ENCODE measurements at regions not wholly inside any gene's neighbourhood (a gene's known extent, or its start where the extent isn't known, plus 50 kb on each side); places are given as distances from the start of the nearest gene placed in this dataset.
"Not testable (repeated sequence)": the region's sequence is repeated elsewhere in the genome, so short reads cannot be mapped to it uniquely, and the experiment has no call there.

DNA sequence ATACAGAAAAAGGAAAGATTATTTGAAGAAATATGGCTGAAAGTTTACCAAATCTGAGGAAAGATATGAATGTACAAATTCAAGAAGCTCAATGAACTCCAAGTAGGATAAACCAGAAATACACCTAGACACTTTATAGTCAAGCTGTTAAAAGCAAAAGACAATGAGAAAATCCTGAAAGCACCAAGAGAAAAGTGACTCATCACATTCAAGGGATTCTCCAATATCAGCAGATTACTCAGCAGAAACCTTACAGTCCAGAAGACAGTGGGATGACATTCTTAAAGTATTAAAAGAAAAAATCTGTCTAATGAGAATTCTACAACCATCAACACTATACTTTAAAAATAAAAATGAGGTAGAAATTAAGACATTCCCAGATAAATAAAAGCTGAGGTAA lies 223.8 kb upstream of the ZCCHC13 start:
- DNase-seq (ENCODE audit: low spot score) = no peak

DNA sequence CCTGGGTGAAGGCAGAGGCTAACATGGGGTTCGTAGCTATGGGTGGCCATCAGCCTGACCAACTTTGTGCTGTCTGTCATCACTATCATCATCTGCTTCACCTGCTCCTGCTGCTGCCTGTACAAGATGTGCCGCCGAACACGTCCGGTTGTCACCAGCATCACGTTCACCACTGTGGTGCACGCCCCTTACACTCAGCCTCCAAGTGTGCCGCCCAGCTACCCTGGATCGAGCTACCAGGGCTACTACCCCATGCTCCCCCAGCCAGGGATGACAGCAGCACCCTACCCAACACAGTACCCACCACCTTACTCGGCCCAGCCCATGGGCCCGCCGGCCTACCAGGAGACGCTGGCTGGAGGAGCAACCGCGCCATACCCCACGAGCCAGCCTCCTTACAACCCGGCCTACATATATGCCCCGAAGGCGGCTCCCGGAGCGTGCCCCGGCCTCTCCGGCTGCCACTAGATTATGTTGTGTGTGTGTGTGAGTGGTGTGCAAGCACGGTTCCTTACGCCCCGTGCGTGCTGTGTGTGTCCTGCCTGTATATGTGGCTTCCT lies 213.4 kb upstream of the XIST start:
- no peak for DNase-seq (ENCODE audit: low spot score)

DNA sequence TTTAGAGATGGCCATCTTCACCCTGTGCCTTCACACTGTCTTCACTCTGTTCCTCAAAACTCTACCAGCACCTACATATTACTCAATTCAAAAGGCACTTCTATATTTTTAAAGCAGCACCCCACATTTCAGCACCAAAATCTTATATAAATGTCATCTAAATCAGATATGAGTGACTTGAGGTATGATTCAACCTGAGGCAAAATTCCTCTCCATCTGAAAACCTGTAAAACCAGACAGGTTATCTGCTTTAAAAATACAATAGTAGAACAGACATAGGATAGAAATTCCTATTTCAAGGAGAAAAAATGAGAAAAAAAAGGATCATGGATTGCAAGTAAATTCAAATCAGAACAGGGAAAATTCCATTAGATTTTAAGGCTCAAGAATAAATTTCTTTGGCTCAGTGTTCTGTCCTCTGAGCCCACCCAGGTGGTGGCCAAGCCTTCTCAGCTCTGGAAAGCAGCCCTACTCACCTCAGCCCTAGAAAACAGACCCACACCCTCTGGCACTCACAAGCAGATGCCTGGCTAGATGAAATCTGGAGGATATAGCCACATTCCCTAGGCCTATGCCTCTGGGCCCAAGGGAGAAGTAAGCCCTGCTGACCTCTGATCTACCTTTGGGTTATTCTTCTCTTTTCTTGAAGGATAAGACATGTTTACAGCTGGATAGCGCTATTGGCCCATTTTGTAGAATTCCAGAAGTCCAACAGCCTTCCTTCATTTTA lies 211.1 kb upstream of the XIST start:
- no peak for DNase-seq (ENCODE audit: low spot score)

DNA sequence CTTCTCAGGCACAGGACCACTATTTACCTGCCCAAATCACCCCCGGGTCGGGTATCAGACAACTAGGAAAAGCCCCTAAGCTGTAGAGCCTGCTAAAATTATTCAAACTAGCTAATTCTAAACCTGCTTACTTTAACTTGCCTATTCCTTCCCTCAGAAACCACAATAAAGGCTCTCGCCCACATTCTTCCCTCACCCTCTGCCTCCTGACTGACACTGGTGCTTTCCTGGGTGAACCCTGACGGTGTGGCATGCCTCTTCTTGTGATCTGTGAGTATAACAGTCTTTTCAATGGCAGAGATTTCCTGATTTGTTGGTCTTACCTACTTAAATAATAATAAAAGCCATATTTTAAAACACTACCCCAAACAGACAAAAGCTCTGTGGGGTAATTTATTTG lies 209.4 kb upstream of the XIST start:
- DNase-seq (ENCODE audit: low spot score) = no peak

DNA sequence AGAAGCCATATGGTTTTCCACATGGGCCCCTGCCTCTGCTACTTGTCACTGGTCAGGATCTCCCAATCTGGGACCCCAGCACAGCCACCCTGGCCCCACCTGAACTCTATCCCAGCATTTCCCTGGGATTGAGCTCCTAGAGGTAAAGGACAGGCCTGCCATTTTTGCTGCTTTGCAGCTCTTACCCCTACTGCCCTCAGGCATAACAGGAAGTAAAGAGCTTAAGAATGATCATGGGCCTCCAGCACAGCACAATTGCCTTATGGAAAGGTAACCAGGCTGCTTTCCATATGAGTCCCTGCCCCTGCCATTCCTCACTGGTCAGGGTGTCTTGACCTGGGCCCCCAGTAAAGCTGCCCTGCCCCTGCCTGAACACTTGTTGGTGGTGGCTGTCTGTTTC lies 196.6 kb upstream of the XIST start:
- DNase-seq (ENCODE audit: low spot score) = no peak

DNA sequence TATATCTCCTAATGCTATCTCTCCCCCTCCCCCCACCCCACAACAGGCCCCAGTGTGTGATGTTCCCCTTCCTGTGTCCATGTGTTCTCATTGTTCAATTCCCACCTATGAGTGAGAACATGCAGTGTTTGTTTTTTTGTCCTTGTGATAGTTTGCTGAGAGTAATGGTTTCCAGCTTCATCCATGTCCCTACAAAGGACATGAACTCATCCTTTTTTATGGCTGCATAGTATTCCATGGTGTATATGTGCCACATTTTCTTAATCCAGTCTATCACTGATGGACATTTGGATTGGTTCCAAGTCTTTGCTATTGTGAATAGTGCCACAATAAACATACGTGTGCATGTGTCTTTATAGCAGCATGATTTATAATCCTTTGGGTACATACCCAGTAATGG lies 181.6 kb upstream of the XIST start:
- not testable (repeated sequence) for DNase-seq (ENCODE audit: low spot score)

DNA sequence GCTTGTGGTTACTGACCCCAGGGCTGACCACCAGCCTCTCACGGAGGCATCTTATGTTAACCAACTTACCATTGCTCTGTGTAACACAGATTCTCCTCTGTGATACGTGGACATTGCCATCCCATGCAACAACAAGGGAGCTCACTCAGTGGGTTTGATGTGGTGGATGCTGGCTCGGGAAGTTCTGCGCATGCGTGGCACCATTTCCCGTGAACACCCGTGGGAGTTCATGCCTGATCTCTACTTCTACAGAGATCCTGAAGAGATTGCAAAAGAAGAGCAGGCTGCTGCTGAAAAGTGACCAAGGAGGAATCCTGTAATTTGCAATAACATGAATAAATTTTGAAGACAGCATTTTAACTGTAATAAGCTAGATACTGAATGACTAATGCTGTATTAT lies 179.0 kb upstream of the XIST start:
- not testable (repeated sequence) for DNase-seq (ENCODE audit: low spot score)

DNA sequence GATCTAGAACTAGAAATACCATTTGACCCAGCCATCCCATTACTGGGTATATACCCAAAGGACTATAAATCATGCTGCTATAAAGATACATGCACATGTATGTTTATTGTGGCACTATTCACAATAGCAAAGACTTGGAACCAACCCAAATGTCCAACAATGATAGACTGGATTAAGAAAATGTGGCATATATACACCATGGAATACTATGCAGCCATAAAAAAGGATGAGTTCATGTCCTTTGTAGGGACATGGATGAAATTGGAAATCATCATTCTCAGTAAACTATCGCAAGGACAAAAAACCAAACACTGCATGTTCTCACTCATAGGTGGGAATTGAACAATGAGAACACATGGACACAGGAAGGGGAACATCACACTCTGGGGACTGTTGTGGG lies 178.3 kb upstream of the XIST start:
- DNase-seq (ENCODE audit: low spot score) = not testable (repeated sequence)

DNA sequence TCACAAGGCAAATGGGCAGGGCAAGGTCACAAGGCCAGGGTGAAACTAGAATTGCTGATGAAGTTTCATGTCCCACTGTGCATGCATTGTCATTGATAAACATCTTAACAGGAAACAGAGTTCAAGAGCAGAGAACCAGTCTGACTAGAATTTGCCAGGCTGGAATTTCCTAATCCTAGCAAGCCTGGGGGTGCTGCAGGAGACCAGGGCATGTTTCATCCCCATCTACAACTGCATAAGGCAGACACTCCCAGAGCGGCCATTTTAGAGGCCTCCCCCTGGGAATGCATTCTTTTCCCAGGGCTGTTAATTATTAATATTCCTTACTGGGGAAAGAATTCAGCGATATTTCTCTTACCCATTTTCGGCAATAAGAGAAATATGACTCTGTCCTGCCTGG lies 172.6 kb upstream of the XIST start:
- not testable (repeated sequence) for DNase-seq (ENCODE audit: low spot score)

DNA sequence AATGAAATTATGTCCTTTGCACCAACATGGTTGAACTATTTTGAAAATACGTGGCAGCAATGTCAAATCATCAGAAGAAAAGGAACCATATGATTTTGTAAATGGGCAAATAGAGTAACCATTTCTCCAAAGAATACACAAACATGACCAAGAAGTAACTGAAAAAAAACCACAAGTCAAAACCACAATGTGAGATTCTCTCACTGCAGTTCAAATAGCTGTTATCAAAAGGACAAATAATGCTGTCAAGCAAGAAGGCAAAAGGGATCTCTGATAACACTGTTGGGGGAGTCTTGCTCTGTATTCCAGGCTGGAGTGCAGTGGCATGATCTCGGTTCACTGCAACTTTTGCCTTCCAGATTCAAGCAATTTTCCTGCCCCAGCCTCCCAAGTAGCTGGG lies 170.7 kb upstream of the XIST start:
- DNase-seq (ENCODE audit: low spot score) = no peak

DNA sequence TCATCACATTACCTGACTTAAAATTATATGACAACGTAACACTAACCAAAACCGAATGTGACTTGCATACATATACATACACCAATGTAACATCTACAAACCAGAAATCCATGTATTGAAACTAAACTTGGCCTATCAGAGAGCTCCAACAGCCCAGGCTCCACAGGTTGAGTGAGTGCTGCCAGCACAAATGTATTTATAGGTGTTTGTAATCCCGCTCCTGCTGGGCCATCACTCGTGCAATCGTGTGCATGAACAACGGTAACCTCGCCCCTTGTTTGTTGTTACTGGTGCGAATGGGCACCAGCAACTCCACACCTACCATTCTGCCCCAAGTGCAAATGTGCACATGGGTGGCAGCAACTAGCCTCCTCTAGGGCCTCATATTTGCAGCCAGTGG lies 165.7 kb upstream of the XIST start:
- no peak for DNase-seq (ENCODE audit: low spot score)

DNA sequence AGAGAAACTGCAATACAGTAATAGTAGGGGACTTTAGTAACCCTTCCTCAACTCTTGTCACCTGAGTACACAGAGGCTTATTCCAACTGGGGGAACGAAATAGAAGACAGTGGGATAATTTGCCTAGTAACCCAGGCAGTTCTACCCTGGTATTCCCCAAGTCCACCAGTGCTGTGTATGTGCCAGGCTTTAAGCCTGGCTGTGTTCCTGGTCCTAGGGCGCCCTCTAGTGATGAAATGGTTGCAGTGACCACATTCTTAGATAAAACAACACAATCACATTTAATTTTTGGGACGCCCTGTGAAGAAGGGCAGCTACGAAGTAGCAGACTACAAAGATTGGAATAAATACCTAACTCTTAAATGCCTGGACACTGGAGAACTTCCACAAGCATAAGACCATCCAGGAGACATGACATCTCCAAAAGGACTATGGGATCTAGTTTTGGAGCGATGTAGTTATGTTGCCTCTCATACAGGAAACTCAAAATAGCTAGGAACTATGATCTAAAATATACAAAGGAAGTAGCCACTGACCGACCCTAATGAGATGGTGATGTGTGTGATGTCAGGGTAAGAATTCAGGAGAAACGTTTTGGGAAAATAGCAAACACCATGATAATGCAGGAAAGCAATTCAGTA lies 163.0 kb upstream of the XIST start:
- DNase-seq (ENCODE audit: low spot score) = peak; percentile 57

DNA sequence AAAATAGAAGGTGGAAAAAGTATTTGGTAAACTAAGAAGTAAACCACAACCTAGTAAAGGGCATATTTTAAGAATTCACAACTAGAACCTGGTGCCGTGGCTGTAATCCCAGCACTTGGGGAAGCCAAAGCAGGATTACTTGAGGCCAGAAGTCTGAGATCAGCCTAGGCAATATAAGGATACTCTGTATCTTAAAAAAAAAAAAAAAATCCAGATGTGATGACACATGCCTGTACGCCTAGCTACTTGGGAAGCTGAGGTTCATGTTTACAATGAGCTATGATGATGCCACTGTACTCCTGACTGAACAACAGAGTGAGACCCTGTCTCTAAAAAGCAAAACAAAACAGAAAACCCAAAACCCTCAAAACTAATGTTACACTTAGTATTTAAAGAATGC lies 156.5 kb upstream of the XIST start:
- DNase-seq (ENCODE audit: low spot score) = no peak

DNA sequence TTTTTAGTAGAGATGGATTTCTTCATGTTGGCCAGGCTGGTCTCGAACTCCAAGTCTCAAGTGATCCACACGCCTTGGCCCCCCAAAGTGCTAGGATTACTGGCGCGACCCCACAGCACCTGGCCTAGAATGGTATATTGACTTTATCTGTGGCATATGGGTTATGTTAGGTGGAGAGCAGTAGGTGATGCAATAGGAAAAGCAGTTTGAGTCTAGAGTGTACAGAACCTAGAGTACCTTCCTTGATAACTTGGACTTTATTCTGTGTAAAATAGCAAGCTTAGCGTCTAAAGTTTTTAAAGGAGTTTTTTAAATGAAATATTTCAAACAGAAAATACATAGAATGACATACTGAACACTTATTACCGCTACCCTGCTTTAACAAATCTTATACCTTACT lies 139.5 kb upstream of the XIST start:
- no peak for DNase-seq (ENCODE audit: low spot score)

DNA sequence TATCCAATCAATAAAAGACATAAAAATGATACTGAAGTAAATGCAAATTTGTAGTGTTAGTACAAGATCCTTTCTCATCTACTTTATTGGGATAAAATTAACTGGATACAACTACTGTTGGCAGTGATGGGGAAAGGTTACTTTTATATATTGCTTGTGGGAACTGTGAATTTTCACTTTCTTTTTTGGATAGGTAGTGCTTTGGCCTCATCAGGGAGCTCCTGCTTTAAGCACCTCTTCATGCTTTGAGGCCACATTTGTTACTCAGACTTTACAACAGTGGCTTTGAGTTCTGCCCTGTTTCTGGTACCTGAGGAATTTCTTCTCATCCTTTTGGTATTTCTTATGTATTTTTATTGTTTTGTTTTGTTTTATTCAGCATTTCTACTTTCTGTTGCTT lies 134.7 kb upstream of the XIST start:
- DNase-seq (ENCODE audit: low spot score) = no peak

DNA sequence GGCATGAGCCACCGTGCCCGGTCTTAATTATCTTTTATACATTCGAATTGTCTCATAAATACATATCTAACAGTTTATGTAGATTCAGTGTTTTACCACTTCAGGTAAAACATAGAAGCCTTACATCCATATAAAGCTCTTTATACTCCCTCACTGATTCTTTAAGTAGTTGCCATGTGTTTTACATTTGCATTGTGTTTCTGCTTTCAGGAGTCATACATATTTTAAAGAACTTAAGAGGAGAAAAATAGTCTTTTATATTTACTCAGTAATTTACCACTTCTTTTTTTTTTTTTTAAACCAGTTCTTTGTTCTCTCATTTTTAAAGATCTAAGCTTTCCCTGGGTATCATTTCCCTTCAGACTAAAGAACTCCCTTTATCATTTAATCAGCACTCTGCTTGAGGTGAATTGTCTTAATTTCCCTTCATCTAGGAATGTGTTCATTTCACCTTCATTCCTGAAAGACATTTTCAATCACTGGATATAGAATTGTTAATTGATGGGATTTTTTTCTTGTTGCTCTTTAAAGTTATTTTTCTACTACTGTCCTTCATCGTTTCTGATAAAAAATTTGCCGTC lies 127.1 kb upstream of the XIST start:
- DNase-seq (ENCODE audit: low spot score) = no peak

DNA sequence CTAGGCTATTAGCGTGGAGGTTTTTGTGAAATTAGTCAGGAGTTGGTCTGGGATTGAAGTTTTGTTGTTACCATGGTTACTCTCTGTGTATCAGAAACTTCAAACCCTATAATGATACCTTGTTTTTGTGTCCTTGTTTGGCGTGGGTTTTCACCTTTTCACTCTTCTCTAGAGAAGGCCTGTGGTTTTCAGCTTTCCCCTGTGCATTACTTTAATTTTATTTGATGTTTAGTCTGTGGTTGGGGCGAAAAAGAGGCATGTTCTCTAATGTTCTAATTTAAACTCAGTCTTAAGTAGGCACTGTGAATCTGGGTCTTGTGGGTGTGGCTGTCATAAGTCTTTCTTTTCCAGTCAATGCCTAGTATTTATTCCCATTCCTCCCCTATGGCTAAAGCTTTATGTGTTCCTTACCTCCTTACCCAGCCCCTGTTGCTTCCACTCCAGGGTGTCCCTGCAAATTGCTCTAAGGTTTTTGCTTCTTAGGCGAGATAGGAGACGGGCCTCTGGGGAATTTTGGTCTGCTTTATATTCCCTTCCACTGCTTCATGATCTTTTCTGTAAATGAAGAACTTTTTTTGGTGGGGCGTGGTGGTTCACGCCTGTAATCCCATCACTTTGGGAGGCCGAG lies 125.1 kb upstream of the XIST start:
- DNase-seq (ENCODE audit: low spot score) = no peak

DNA sequence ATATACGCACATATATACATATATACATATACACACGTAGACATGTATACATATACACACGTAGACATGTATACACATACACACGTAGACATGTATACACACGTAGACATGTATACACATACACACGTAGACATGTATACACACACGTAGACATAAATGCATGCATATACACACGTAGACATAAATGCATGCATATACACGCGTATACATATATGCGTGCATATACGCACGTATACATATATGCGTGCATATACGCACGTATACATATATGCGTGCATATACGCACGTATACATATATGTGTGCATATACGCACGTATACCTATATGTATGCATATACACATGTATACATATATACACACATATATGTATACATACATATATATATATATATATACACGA lies 114.9 kb upstream of the XIST start:
- not testable (repeated sequence) for DNase-seq (ENCODE audit: low spot score)

DNA sequence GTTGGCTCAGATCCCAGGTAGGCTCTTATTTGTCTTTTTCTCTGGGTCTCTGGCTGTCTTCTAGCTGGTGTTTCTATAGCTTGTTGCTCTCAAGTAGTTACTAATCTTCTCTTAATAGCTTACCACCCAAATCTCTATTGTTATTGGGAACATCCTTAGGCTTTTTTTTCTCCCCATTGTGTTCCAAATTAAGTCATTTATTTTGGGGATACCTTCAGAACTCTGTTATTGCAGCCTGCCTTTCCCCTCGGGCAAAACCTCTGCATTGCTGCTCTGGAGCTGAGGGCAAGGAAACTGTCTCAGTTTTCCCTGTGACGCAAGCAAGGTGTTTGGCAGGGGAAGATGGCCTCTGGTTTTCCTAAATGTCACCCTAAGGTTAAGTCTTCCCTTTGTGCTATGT lies 113.3 kb upstream of the XIST start:
- DNase-seq (ENCODE audit: low spot score) = no peak

DNA sequence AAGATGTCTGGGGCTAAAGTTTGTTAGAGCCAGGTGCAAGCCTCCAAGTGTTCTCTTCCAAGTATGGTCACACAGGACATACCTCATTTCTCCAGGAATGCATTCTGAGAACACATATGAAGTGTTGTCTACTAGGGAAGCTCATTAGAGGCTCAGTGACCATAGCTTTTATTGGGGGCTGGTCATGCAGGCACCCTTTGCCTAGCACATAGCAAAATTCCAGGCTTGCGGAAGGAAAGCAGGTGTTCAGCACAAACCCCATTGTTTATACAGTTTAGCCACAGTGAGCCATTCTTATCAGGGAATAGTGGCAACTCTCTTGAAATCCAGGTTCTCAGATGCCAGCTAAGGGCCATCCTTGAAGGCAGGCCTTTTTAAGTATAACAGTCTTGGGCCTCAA lies 112.1 kb upstream of the XIST start:
- no peak for DNase-seq (ENCODE audit: low spot score)

DNA sequence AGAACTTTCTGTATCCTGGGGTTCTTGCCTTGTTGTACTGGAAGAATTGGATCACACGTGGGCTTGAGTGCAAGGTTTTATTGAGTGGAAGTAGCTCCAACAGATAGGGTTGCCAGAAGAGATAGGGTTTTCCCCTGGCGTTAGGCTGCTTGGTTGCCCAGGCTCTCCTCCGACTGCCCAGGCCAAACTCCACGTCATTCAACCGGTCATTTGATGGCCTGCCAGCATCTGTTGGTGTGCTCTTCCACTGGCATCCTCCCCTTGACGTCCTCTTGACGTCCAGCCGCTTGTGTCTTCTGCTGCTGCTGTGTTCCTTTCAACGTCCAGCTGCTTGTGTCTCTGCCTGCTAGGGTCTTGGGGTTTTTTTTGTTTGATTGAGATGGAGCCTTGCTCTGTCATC lies 111.2 kb upstream of the XIST start:
- DNase-seq (ENCODE audit: low spot score) = no peak

DNA sequence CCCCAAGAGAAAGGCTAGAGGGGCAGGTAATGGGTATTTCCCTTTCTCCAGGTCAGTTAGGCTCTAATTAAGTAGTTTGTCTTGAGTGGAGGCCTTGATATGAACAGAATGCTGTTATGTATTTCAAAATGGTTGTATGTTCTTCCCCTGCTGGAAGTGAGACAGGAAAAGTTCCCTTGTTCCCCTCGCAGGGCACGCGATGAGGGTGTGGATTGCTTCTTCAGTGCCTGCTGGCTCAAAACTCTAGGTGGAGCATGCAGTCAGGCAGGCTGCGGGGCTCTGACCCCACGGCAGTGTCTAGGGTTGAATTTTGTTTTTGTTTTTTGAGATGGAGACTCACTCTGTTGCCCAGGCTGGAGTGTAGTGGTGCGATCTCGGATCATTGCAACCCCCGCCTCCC lies 110.4 kb upstream of the XIST start:
- no peak for DNase-seq (ENCODE audit: low spot score)

DNA sequence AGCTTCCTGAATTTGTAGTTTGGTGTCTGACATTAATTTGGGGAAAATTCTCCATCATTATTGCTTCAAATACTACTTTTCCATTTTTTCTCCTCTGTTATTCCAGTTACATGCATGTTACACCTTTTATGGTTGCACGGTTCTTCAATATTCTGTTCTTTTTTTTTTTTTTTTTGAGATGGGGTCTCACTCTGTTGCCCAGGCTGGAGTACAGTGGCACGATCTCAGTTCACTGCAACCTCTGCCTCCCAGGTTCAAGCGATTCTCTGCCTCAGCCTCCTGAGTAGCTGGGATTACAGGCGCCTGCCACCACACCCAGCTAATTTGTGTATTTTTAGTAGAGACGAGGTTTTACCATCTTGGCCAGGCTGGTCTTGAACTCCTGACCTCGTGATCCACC lies 109.4 kb upstream of the XIST start:
- not testable (repeated sequence) for DNase-seq (ENCODE audit: low spot score)

Measured in H4 (cell line).